H9 (cell line): ENCODE measurements at regions not wholly inside any gene's neighbourhood (a gene's known extent, or its start where the extent isn't known, plus 50 kb on each side); places are given as distances from the start of the nearest gene placed in this dataset.

Experiments
- DNase-seq: peaks from one replicate; pipeline ENCODE4 v3.0.0-alpha.2; 2017
- H2AFZ ChIP-seq: one replicate; pipeline ENCODE4 v1.6.1; 2013; ENCODE audit warnings: mild to moderate bottlenecking, low read length, control low read depth, moderate library complexity
- H2AK5ac ChIP-seq: 2 replicates; pipeline ENCODE4 v1.6.1; 2013; ENCODE audit warnings: low read length, control low read depth, mixed read lengths; ENCODE audit not compliant: insufficient read length
- H2BK120ac ChIP-seq: one replicate; pipeline ENCODE4 v1.6.1; 2013; ENCODE audit warnings: low read depth, mild to moderate bottlenecking, low read length, control low read depth, inconsistent platforms; ENCODE audit not compliant: poor library complexity, severe bottlenecking
- H2BK12ac ChIP-seq: 2 replicates; pipeline ENCODE4 v1.6.1; 2013; ENCODE audit warnings: low read length, control low read depth, mixed read lengths, low read depth; ENCODE audit not compliant: insufficient read length
- H2BK15ac ChIP-seq: 2 replicates; pipeline ENCODE4 v1.6.1; 2013; ENCODE audit warnings: low read depth, low read length, control low read depth
- H2BK20ac ChIP-seq: one replicate; pipeline ENCODE4 v1.6.1; 2013; ENCODE audit warnings: low read depth, mild to moderate bottlenecking, low read length, control low read depth, inconsistent platforms; ENCODE audit not compliant: poor library complexity, severe bottlenecking
- H2BK5ac ChIP-seq: 2 replicates; pipeline ENCODE4 v1.6.1; 2013; ENCODE audit warnings: low read length, control low read depth, mixed read lengths; ENCODE audit not compliant: insufficient read length
- H3K14ac ChIP-seq: 2 replicates; pipeline ENCODE4 v1.6.1; 2013; ENCODE audit warnings: low read length, control low read depth; ENCODE audit not compliant: insufficient read depth
- H3K18ac ChIP-seq: 2 replicates; pipeline ENCODE4 v1.6.1; 2013; ENCODE audit warnings: low read depth, mild to moderate bottlenecking, mixed read lengths, low read length, control low read depth; ENCODE audit not compliant: insufficient read length
- H3K23ac ChIP-seq: 2 replicates; pipeline ENCODE4 v1.6.1; 2013; ENCODE audit warnings: low read length, control low read depth, mixed read lengths, low read depth; ENCODE audit not compliant: insufficient read length
- H3K23me2 ChIP-seq: 2 replicates; pipeline ENCODE4 v1.6.1; 2013; ENCODE audit warnings: low read depth, mild to moderate bottlenecking, mixed read lengths, low read length, control low read depth; ENCODE audit not compliant: insufficient read length, poor library complexity, severe bottlenecking
- H3K27ac ChIP-seq: 2 replicates; pipeline ENCODE4 v1.5.1; 2013; ENCODE audit warnings: low read length, control low read depth, mixed read lengths, low read depth; ENCODE audit not compliant: insufficient read length
- H3K27me3 ChIP-seq: 2 replicates; pipeline ENCODE4 v1.6.1; 2013; ENCODE audit warnings: low read length, control low read depth, inconsistent platforms; ENCODE audit not compliant: insufficient read depth
- H3K4ac ChIP-seq: 2 replicates; pipeline ENCODE4 v1.6.1; 2013; ENCODE audit warnings: low read depth, mild to moderate bottlenecking, control low read depth, inconsistent platforms, low read length, moderate library complexity
- H3K4me1 ChIP-seq: 2 replicates; pipeline ENCODE4 v1.6.1; 2013; ENCODE audit warnings: low read length, control low read depth, inconsistent platforms; ENCODE audit not compliant: insufficient read depth
- H3K4me2 ChIP-seq: 2 replicates; pipeline ENCODE4 v1.6.1; 2013; ENCODE audit warnings: low read length, control low read depth, mixed read lengths; ENCODE audit not compliant: insufficient read length, insufficient read depth
- H3K56ac ChIP-seq: 2 replicates; pipeline ENCODE4 v1.6.1; 2013; ENCODE audit warnings: low read depth, mild to moderate bottlenecking, mixed read lengths, low read length, control low read depth; ENCODE audit not compliant: insufficient read length
- H3K79me1 ChIP-seq: 2 replicates; pipeline ENCODE4 v1.6.1; 2013; ENCODE audit warnings: low read depth, mild to moderate bottlenecking, moderate library complexity, low read length, control low read depth, inconsistent platforms; ENCODE audit not compliant: insufficient read depth, poor library complexity, severe bottlenecking
- H3K79me2 ChIP-seq: 2 replicates; pipeline ENCODE4 v1.6.1; 2013; ENCODE audit warnings: low read length, control low read depth, inconsistent platforms; ENCODE audit not compliant: insufficient read depth
- H3K9ac ChIP-seq: 2 replicates; pipeline ENCODE4 v1.6.1; 2013; ENCODE audit warnings: low read length, control low read depth, mixed read lengths; ENCODE audit not compliant: insufficient read length; ENCODE audit errors: extremely low read depth
- H3K9me3 ChIP-seq: one replicate; pipeline ENCODE4 v1.6.1; 2013; ENCODE audit warnings: low read depth, low read length, inconsistent platforms; ENCODE audit not compliant: control insufficient read depth
- H3T11ph ChIP-seq: one replicate; pipeline ENCODE4 v1.6.1; 2013; ENCODE audit warnings: mild to moderate bottlenecking, low read length, control low read depth, inconsistent platforms
- H4K20me1 ChIP-seq: one replicate; pipeline ENCODE4 v1.6.1; 2013; ENCODE audit not compliant: control insufficient read depth, insufficient read length, insufficient read depth
- H4K5ac ChIP-seq: 2 replicates; pipeline ENCODE4 v1.6.1; 2013; ENCODE audit warnings: low read depth, mild to moderate bottlenecking, mixed read lengths, low read length, control low read depth; ENCODE audit not compliant: insufficient read length
- H4K8ac ChIP-seq: replicated peaks from 2 replicates; pipeline ENCODE4 v1.6.1; 2013; ENCODE audit warnings: low read length, control low read depth, mixed read lengths, low read depth; ENCODE audit not compliant: insufficient read length
- H4K91ac ChIP-seq: 2 replicates; pipeline ENCODE4 v1.6.1; 2013; ENCODE audit warnings: low read depth, mild to moderate bottlenecking, moderate library complexity, mixed read lengths, low read length, control low read depth; ENCODE audit not compliant: insufficient read length
- H3K27ac Mint-ChIP-seq, 3 experiments: 2 replicates in 2 of 3; 3 replicates in 1 of 3; pipeline ENCODE4 v1.8.0; 2020 to 2021; ENCODE audit warnings: mixed read lengths in 3 of 3, mild to moderate bottlenecking in 1 of 3, moderate library complexity in 1 of 3
- H3K27me3 Mint-ChIP-seq: 2 replicates; pipeline ENCODE4 v1.8.0; 2021; ENCODE audit warnings: low read depth, mild to moderate bottlenecking, moderate library complexity, mixed read lengths
- H3K36me3 Mint-ChIP-seq, 3 experiments: 2 replicates in 2 of 3; 3 replicates in 1 of 3; pipeline ENCODE4 v1.8.0; 2020 to 2021; ENCODE audit warnings: low read depth in 3 of 3, mixed read lengths in 3 of 3; ENCODE audit not compliant: insufficient read depth in 1 of 3
- H3K4me1 Mint-ChIP-seq, 2 experiments: 2 replicates each; pipeline ENCODE4 v1.8.0; 2020; ENCODE audit warnings: mixed read lengths in 2 of 2
- H3K4me3 Mint-ChIP-seq, 2 experiments: 2 replicates in 1 of 2; 3 replicates in 1 of 2; pipeline ENCODE4 v1.8.0; 2020 to 2021; ENCODE audit warnings: mild to moderate bottlenecking in 2 of 2, mixed read lengths in 2 of 2, moderate library complexity in 1 of 2
- H3K9me3 Mint-ChIP-seq, 2 experiments: 2 replicates in 1 of 2; 3 replicates in 1 of 2; pipeline ENCODE4 v1.8.0; 2020; ENCODE audit warnings: mild to moderate bottlenecking in 2 of 2, mixed read lengths in 2 of 2, moderate library complexity in 1 of 2
- WGBS: extraction: QIAGEN DNeasy Blood & Tissue Kit; methylation state at CpG from one replicate; pipeline ENCODE4 v1.1.7; 2013; ENCODE audit warnings: missing lambda C conversion rate, low lambda C conversion rate, mixed read lengths; ENCODE audit not compliant: insufficient read length; ENCODE audit errors: extremely low coverage; 5-methylcytosine and 5-hydroxymethylcytosine counted together
- TF ChIP-seq, protein P1 (sequence below): fragments of 200-600 bp; sonication (generic); conservative IDR thresholded peaks from 3 replicates; pipeline ENCODE4 v1.8.0; 2021; ENCODE audit warnings: antibody characterized with exemption, mild to moderate bottlenecking

DNA sequence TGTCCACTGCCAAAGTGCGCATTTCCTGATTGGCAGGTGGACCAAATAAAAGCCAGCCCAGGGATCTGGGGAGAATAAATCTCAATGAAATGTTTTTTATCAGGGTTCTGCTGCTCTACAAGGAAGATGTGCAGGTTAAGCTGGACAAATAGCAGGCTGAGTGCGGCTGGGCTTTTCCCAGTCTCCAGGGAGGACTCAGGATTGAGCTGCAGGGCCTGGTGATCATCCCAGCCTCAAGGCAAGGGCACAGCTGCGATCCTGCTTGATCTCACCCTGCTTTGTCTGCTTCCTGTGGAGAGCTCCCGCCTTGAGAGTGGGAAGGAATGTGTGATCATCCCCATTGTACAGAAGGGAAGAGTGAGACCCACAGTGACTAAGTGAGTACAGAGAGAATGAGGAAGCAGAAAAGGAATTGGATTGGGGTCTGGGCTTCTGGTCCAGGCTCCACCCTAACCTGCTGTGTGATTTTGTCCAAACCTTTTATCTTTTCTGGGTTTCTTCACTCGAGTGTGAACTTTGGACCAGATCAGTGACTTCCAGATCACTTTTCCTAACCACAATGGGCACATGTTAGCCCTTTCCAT is 75.3 kb upstream of the CRHR1 start:
- no CpG with 5 or more reads among the region's 5 CpGs for WGBS

More for the DNA sequence above, 75.3 kb upstream of the CRHR1 start:
- no peak overlapping the region for H2BK15ac ChIP-seq
- H2AFZ ChIP-seq: no peak overlapping the region
- no peak overlapping the region for H3K14ac ChIP-seq
- no peak overlapping the region for H3K18ac ChIP-seq
- Mint-ChIP-seq H3K9me3 (no peaks in the 10 kb centered on the region), H3K27ac (no peak overlapping the region), H3K4me1 (peaks cover 20% of the 10 kb centered on the region in 2 experiments), H3K27me3 (peaks cover 10% of the 10 kb centered on the region), H3K4me3 (no peak overlapping the region; a peak in 1 of 5 replicates), H3K36me3 (no peaks in the 10 kb centered on the region)
- TF ChIP-seq, protein P1, sequence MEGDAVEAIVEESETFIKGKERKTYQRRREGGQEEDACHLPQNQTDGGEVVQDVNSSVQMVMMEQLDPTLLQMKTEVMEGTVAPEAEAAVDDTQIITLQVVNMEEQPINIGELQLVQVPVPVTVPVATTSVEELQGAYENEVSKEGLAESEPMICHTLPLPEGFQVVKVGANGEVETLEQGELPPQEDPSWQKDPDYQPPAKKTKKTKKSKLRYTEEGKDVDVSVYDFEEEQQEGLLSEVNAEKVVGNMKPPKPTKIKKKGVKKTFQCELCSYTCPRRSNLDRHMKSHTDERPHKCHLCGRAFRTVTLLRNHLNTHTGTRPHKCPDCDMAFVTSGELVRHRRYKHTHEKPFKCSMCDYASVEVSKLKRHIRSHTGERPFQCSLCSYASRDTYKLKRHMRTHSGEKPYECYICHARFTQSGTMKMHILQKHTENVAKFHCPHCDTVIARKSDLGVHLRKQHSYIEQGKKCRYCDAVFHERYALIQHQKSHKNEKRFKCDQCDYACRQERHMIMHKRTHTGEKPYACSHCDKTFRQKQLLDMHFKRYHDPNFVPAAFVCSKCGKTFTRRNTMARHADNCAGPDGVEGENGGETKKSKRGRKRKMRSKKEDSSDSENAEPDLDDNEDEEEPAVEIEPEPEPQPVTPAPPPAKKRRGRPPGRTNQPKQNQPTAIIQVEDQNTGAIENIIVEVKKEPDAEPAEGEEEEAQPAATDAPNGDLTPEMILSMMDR: no peak
- no peaks in the 10 kb centered on the region for H3K27me3 ChIP-seq
- H3K56ac ChIP-seq: no peak overlapping the region
- no peaks in the 10 kb centered on the region for H4K20me1 ChIP-seq
- H3K4ac ChIP-seq: no peak overlapping the region
- H3K23me2 ChIP-seq: no peaks in the 10 kb centered on the region
- no peak overlapping the region for H3K27ac ChIP-seq
- H3K4me1 ChIP-seq: peaks cover 5% of the 10 kb centered on the region; the same call in 1 of the 2 replicates
- H2AK5ac ChIP-seq: no peak overlapping the region
- H3K9me3 ChIP-seq: no peaks in the 10 kb centered on the region
- no peak overlapping the region for H2BK120ac ChIP-seq
- H3K23ac ChIP-seq: no peak overlapping the region
- H4K8ac ChIP-seq: no peak overlapping the region
- no peak overlapping the region for H4K91ac ChIP-seq
- no peak overlapping the region for H3K9ac ChIP-seq
- H3T11ph ChIP-seq: no peak overlapping the region
- H2BK12ac ChIP-seq: no peak overlapping the region
- no peak for DNase-seq
- no peak overlapping the region for H2BK5ac ChIP-seq
- no peak overlapping the region for H3K4me2 ChIP-seq
- no peak overlapping the region for H4K5ac ChIP-seq
- H2BK20ac ChIP-seq: no peak overlapping the region
- H3K79me1 ChIP-seq: no peaks in the 10 kb centered on the region
- H3K79me2 ChIP-seq: no peaks in the 10 kb centered on the region
